ENCODE measurements at regions not wholly inside any gene's neighbourhood (a gene's known extent, or its start where the extent isn't known, plus 50 kb on each side); places are given as distances from the start of the nearest gene placed in this dataset.

GRCh38 chr10:23533212-23533611, 94.3 kb downstream of the OTUD1 start:
- 88 to 93% methylated on average over 3 of the region's 3 CpGs for WGBS, 2 donors
- Histone ChIP-seq H3K4me3 (no peak overlapping the region), H3K9me3 (no peaks in the 10 kb centered on the region), H3K27me3 (no peaks in the 10 kb centered on the region), H3K27ac (no peak overlapping the region), H3K36me3 (no peaks in the 10 kb centered on the region), H3K4me1 (no peaks in the 10 kb centered on the region)
- intact Hi-C loops (cut with DNase I), result no loop called here
- no peak for DNase-seq
- TF ChIP-seq CTCF (IDR thresholded peaks at IDR 0.05) (no peak), EP300 (IDR thresholded peaks at IDR 0.05) (no peak), POLR2AphosphoS5 (IDR thresholded peaks at IDR 0.05) (no peak), POLR2A (IDR thresholded peaks at IDR 0.05) (no peak)

- H3K27me3 ChIP-seq, result no peaks in the 10 kb centered on the region
- no peak overlapping the region for H3K4me3 ChIP-seq
- intact Hi-C loops (cut with DNase I), result no loop called here
- H3K36me3 ChIP-seq, result no peaks in the 10 kb centered on the region
- 39 to 59% methylated on average over 4 of the region's 4 CpGs for WGBS, 2 donors
- TF ChIP-seq POLR2AphosphoS5 (IDR thresholded peaks at IDR 0.05), result no peak
- TF ChIP-seq CTCF (IDR thresholded peaks at IDR 0.05), result no peak
- no peak for TF ChIP-seq EP300 (IDR thresholded peaks at IDR 0.05)
- no peak for TF ChIP-seq POLR2A (IDR thresholded peaks at IDR 0.05)
- H3K9me3 ChIP-seq, result no peaks in the 10 kb centered on the region
- no peak for DNase-seq
- no peaks in the 10 kb centered on the region for H3K4me1 ChIP-seq
- H3K27ac ChIP-seq, result no peak overlapping the region
Observed at GRCh38 chr10:23534326-23534725, 95.5 kb downstream of the OTUD1 start.

GRCh38 chr10:23534761-23535160, 95.9 kb downstream of the OTUD1 start:
- no peak overlapping the region for H3K27ac ChIP-seq
- no peaks in the 10 kb centered on the region for H3K36me3 ChIP-seq
- no peaks in the 10 kb centered on the region for H3K27me3 ChIP-seq
- WGBS, 2 donors, result 91 to 97% methylated on average over 1 of the region's 1 CpG
- no peaks in the 10 kb centered on the region for H3K9me3 ChIP-seq
- no peak for TF ChIP-seq CTCF (IDR thresholded peaks at IDR 0.05)
- TF ChIP-seq POLR2A (IDR thresholded peaks at IDR 0.05), result no peak
- no peak for TF ChIP-seq POLR2AphosphoS5 (IDR thresholded peaks at IDR 0.05)
- no peak for TF ChIP-seq EP300 (IDR thresholded peaks at IDR 0.05)
- H3K4me3 ChIP-seq, result no peak overlapping the region
- DNase-seq, result no peak
- intact Hi-C loops (cut with DNase I), result no loop called here
- H3K4me1 ChIP-seq, result no peaks in the 10 kb centered on the region

DNA sequence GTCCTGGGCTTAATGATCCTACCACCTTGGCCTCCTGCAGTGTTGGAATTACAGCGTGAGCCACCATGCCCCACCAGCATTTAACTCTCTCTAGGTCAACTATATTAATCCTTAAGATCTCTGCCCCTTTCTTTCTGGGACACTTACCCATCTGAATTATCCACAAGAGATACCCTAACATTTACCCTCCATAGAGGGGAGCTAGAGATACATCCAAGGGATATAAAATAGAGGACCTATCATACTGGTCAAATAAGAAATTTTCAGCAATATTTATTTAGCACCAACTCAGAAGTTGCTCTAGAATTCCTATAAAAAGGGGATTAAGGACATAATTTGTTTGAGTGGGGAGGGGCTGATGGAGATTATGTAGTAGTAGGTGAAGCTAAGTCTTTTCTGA, 96.5 kb downstream of the OTUD1 start:
- no peak for DNase-seq
- Histone ChIP-seq H3K27ac (no peak overlapping the region), H3K27me3 (no peaks in the 10 kb centered on the region), H3K4me3 (no peak overlapping the region), H3K36me3 (no peaks in the 10 kb centered on the region), H3K4me1 (no peaks in the 10 kb centered on the region), H3K9me3 (no peaks in the 10 kb centered on the region)
- intact Hi-C loops (cut with DNase I), result no loop called here
- 37 to 80% methylated on average over 1 of the region's 1 CpG for WGBS, 2 donors
- TF ChIP-seq POLR2A (IDR thresholded peaks at IDR 0.05) (no peak), POLR2AphosphoS5 (IDR thresholded peaks at IDR 0.05) (no peak), CTCF (IDR thresholded peaks at IDR 0.05) (no peak), EP300 (IDR thresholded peaks at IDR 0.05) (no peak)

DNA sequence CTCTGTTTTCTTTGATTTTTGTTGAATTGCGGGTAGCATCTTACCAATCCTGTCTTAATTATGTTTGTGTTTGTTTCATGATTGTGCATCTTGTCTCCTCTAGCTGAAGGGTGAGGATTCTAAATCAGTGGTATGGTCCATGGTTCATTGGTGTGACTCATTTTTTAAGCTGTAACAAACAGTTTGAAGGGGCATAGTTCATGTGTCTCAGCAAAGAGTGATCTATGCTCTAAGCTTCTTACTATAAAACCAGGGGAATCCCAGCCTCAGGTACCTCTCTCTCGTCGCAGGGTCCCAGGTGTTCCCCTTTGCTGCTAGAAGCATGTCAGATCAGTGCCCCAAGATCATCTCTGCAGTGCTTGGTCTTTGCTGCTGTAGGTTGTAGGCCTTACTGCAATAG, 100.1 kb downstream of the OTUD1 start:
- intact Hi-C loops (cut with DNase I), result no loop called here
- TF ChIP-seq EP300 (IDR thresholded peaks at IDR 0.05), result no peak
- TF ChIP-seq POLR2A (IDR thresholded peaks at IDR 0.05), result no peak
- no peak for TF ChIP-seq POLR2AphosphoS5 (IDR thresholded peaks at IDR 0.05)
- TF ChIP-seq CTCF (IDR thresholded peaks at IDR 0.05), result no peak
- H3K4me1 ChIP-seq, result no peaks in the 10 kb centered on the region
- no peak for DNase-seq
- no peak overlapping the region for H3K4me3 ChIP-seq
- no peaks in the 10 kb centered on the region for H3K27me3 ChIP-seq
- no peak overlapping the region for H3K27ac ChIP-seq
- WGBS, 2 donors, result 82 to 84% methylated on average over 3 of the region's 3 CpGs
- H3K36me3 ChIP-seq, result no peaks in the 10 kb centered on the region
- H3K9me3 ChIP-seq, result no peaks in the 10 kb centered on the region

Measured in sigmoid colon (tissue), 6 donors.